Type B pancreatic cell (in vitro differentiated cells): ENCODE measurements at regions not wholly inside any gene's neighbourhood (a gene's known extent, or its start where the extent isn't known, plus 50 kb on each side); places are given as distances from the start of the nearest gene placed in this dataset.

Experiments
- DNase-seq: peaks from one replicate; pipeline ENCODE4 v3.0.0; 2021; ENCODE audit warnings: mixed read lengths; ENCODE audit not compliant: unreplicated experiment; ENCODE audit errors: extremely low spot score
- H3K27ac Mint-ChIP-seq: 2 replicates; pipeline ENCODE4 v1.8.0; 2021; ENCODE audit warnings: mild to moderate bottlenecking, mixed read lengths
- H3K27me3 Mint-ChIP-seq: 2 replicates; pipeline ENCODE4 v1.8.0; 2021; ENCODE audit warnings: mixed read lengths
- H3K36me3 Mint-ChIP-seq: 2 replicates; pipeline ENCODE4 v1.8.0; 2021; ENCODE audit warnings: mixed read lengths
- H3K4me1 Mint-ChIP-seq: one replicate; pipeline ENCODE4 v1.8.0; 2021; ENCODE audit warnings: mixed read lengths; ENCODE audit not compliant: unreplicated experiment
- H3K4me3 Mint-ChIP-seq: 2 replicates; pipeline ENCODE4 v1.8.0; 2021; ENCODE audit warnings: mild to moderate bottlenecking, mixed read lengths
- H3K9me3 Mint-ChIP-seq: 2 replicates; pipeline ENCODE4 v1.8.0; 2021; ENCODE audit warnings: mixed read lengths
- CTCF ChIP-seq: fragments of 200-600 bp; sonication (generic); conservative IDR thresholded peaks from 2 replicates; pipeline ENCODE4 v1.5.0; 2021; ENCODE audit warnings: antibody characterized with exemption, mild to moderate bottlenecking

GRCh38 chr3:76933245-76933644 is 106.7 kb upstream of the ROBO2 start:
- DNase-seq, result no peak
- Mint-ChIP-seq H3K4me1 (no peaks in the 10 kb centered on the region), H3K27me3 (no peaks in the 10 kb centered on the region), H3K9me3 (no peaks in the 10 kb centered on the region), H3K27ac (no peak overlapping the region), H3K4me3 (no peak overlapping the region), H3K36me3 (no peaks in the 10 kb centered on the region)
- TF ChIP-seq CTCF, result no peak

- Mint-ChIP-seq H3K4me1 (peaks cover 5% of the 10 kb centered on the region), H3K36me3 (no peaks in the 10 kb centered on the region), H3K4me3 (no peak overlapping the region), H3K9me3 (peaks cover 5% of the 10 kb centered on the region), H3K27ac (no peak overlapping the region), H3K27me3 (no peaks in the 10 kb centered on the region)
- no peak for TF ChIP-seq CTCF
- no peak for DNase-seq
These were observed 100.9 kb upstream of the ROBO2 start for GRCh38 chr3:76938962-76939361.

GRCh38 chr3:76940181-76940770 is 99.6 kb upstream of the ROBO2 start:
- Mint-ChIP-seq H3K4me3 (no peak overlapping the region), H3K27me3 (no peaks in the 10 kb centered on the region), H3K27ac (no peak overlapping the region)

GRCh38 chr3:76941376-76941775 is 98.5 kb upstream of the ROBO2 start:
- H3K9me3 Mint-ChIP-seq, result peaks cover 5% of the 10 kb centered on the region
- TF ChIP-seq CTCF, result no peak
- no peak overlapping the region for H3K27ac Mint-ChIP-seq
- H3K36me3 Mint-ChIP-seq, result no peaks in the 10 kb centered on the region
- H3K4me1 Mint-ChIP-seq, result peaks cover 5% of the 10 kb centered on the region
- H3K4me3 Mint-ChIP-seq, result no peak overlapping the region
- no peak for DNase-seq
- H3K27me3 Mint-ChIP-seq, result no peaks in the 10 kb centered on the region

More at GRCh38 chr3:76940181-76940770, 99.6 kb upstream of the ROBO2 start:
- no peaks in the 10 kb centered on the region for H3K36me3 Mint-ChIP-seq
- DNase-seq, result no peak
- no peak for TF ChIP-seq CTCF
- H3K4me1 Mint-ChIP-seq, result peaks cover 5% of the 10 kb centered on the region
- peaks cover 5% of the 10 kb centered on the region for H3K9me3 Mint-ChIP-seq

GRCh38 chr3:76942101-76942500 is 97.8 kb upstream of the ROBO2 start:
- TF ChIP-seq CTCF, result no peak
- Mint-ChIP-seq H3K27me3 (no peaks in the 10 kb centered on the region), H3K9me3 (peaks cover 5% of the 10 kb centered on the region), H3K4me1 (peaks cover 5% of the 10 kb centered on the region), H3K4me3 (no peak overlapping the region), H3K27ac (no peak overlapping the region), H3K36me3 (no peaks in the 10 kb centered on the region)
- no peak for DNase-seq

- Mint-ChIP-seq H3K4me3 (no peak overlapping the region), H3K4me1 (peaks cover 5% of the 10 kb centered on the region), H3K27ac (peak overlapping the region; percentile 23), H3K9me3 (peaks cover 5% of the 10 kb centered on the region), H3K36me3 (no peaks in the 10 kb centered on the region), H3K27me3 (no peaks in the 10 kb centered on the region)
- TF ChIP-seq CTCF, result no peak
- DNase-seq, result no peak
These were observed 96.8 kb upstream of the ROBO2 start for GRCh38 chr3:76943058-76943457.
